Activated CD4-positive, alpha-beta T cell treated with anti-CD3 and anti-CD28 coated beads, Interleukin-2, amount 50 U/mL, for 1 hour (primary cell): ENCODE measurements at regions not wholly inside any gene's neighbourhood (a gene's known extent, or its start where the extent isn't known, plus 50 kb on each side); places are given as distances from the start of the nearest gene placed in this dataset.
"Not testable (repeated sequence)": the region's sequence is repeated elsewhere in the genome, so short reads cannot be mapped to it uniquely, and the experiment has no call there.

ENCODE experiments used
- DNase-seq: peaks from one replicate; pipeline ENCODE4 v3.0.0-alpha.2; 2020

DNA sequence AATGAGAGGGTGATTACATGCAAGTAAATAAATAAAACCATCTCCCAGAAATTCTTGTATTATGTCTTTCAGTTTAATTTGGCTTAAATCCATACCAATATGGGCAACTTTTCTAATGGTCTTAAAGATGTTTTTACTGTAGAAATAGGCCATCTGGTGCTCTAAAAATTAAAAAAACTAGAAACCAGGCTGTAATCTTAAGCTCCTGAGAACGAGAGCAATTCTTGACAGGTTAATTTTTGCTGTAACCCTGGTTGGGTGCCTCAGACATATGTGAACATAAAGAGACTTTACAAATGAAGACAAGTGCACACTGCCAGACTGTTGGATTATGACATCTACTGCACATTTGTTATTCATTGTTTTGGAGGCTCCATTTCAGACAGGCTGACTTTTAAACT, 246.8 kb upstream of the DAB2 start:
- no peak for DNase-seq

DNA sequence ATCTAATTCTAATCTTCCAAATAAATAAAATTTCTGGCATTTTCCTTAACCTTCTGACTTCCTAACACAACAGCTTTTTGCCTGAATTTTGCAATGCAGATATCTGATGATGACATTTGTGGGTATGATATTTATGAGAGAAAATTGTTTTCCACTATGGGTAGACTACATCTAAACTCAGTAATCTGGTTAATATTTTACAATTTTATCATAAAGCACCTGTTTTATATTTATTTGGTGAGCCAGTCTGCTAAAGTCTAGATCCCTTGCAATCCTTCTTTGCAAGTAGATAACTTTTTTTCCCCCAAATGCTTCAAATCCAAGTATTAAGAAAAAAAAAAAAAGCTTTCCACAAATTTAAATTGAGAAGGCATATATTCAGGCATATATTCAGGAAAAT, 246.2 kb upstream of the DAB2 start:
- DNase-seq = no peak

GRCh38 chr5:39670391-39670790, 245.6 kb upstream of the DAB2 start:
- no peak for DNase-seq

DNA sequence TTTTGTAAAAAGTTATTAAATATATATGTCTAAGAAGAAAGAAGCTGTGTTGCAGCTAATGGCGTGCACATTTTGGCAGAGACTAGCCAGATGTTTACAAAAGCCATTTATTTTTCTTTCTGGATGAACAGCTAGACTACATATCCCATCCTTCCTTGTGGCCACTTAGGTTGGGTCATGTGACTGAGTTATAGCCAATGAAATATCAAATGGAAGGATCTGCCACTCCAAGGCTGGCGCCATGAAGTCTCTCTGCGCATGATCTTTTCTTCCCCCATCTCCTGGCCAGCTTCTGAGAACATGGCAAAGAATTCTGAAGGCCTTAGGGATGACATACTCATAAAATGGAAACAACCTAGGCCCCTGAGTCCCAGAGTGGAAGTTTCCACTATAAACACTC, 244.2 kb upstream of the DAB2 start:
- no peak for DNase-seq

DNA sequence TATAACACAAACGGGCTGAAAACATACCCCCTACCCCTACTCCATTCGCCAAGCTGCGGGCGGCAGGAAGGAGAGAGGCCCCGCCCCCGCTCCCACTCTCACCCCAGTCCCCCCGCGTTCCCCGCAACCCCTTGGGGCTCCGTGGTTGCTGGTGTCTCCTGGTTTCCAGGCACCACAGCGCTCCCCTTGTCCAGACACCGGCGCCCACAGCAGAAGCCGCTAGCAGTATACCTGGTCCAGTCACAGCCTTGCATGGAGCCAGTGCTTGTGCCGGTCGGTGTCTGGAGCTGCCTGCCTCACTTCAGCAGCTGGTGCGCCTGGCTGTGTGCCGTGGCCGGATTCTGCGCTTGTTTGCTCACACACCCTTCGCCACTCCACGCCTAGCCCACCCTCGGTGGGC, 240.5 kb upstream of the DAB2 start:
- no peak for DNase-seq

- no peak for DNase-seq
Observed at GRCh38 chr5:39662945-39663344, 238.2 kb upstream of the DAB2 start.

GRCh38 chr5:39661026-39661779, 236.4 kb upstream of the DAB2 start:
- DNase-seq = no peak

GRCh38 chr5:39660020-39660419, 235.2 kb upstream of the DAB2 start:
- no peak for DNase-seq

DNA sequence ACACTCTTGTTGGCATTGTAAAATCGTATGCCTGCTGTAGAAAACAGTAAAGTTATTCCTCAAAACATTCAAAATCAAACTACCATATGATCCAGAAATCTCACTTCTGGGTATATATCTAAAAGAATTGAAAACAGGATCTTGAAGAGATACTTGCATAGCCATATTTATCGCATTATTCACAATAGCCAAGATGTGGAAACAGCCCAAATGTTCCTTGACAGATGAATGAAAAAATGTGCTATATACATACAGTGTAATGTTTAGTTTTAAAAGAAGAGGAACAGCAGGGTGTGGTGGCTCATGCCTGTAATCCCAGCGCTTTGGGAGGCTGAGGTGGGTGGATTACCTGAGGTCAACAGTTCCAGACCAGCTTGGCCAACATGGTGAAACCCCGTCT, 234.1 kb upstream of the DAB2 start:
- no peak for DNase-seq

DNA sequence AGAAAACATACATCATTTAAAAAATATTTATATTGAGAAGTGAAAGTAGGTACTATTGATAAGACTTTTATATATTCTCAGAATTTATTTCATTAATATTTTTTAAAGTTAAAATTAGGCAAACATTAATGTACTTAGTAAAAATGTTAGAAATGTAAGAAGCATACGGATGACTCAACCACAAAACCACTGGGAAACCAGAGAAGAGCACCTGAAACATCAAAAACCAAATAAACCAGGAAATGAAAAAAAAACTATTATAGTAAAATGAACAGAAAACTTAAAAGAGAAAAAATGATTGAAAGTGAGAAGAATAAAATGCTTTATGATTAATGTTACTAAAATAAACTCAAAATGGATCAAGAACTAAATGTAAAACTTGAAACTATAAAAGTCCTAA, 233.2 kb upstream of the DAB2 start:
- no peak for DNase-seq

DNA sequence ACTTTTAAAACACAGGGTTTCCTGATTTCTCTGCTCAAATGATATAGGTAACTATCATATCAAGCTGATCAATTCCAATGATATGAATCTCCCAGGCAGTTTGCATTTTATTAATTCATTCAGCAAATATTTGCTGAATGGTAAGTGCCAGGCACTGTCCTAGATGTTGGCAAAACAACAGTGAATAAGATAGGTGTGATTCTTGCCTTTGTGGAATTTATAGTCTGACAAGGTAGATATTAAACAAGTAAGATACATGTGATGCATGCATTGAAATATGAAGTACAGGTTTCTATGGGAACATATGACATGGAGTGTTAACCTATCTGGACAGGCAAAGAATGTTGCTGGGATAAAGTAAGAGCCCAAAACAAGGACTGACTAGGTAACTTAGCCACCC, 231.8 kb upstream of the DAB2 start:
- DNase-seq = no peak

GRCh38 chr5:39654715-39655114, 229.9 kb upstream of the DAB2 start:
- DNase-seq = no peak

GRCh38 chr5:39652481-39652880, 227.7 kb upstream of the DAB2 start:
- not testable (repeated sequence) for DNase-seq

- DNase-seq = no peak
Observed at GRCh38 chr5:39652036-39652435, 227.3 kb upstream of the DAB2 start.

DNA sequence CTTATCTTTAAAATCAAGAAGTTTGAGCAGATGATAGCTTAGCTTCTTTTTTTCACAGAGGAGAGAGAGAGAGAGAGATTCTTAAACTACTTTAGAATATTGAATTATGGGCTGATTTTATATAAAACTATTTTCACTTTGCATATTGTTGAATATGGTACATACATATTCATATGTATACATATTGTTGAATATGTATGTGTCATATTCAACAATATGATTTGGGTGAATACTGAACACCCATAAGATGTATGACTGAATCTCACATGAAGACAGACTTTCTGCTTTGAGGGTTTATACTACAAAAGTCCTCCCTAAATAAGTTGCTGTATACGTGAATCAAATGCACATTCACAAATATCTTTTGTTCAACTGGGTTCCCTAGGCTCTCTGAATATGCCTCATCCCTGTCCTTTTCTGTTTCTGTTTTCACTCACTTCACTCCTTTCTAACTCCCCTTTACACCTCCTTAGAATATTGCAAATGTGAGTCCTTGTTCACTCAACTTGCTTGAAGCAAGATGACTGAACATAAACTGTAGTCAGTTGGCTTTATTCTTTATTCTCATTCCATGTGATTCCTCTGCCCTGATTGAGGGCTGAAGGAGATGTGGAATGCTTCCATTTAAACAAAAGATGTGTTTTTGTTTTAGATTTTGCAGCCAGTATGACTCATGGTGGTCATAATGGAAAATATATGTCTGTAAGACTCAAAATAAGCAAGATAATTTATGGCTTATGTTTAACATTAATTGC, 225.4 kb upstream of the DAB2 start:
- DNase-seq = no peak

DNA sequence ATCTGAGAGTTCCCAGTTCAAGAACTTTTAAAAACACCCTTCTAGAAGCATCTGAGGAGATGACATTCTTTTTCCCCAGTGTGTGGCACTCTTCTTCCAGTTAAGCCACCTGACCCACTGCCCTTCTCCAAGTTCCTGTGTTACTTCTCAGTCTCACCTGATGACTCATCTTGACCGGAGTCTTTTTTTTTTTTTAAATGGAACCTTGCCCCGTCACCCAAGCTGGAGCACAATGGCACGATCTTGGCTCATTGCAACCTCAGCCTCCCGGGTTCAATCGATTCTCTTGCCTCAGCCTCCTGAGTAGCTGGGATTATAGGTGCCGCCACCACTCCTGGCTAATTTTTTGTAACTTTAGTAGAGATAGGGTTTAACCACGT, 224.1 kb upstream of the DAB2 start:
- no peak for DNase-seq

GRCh38 chr5:39648085-39648847, 223.5 kb upstream of the DAB2 start:
- no peak for DNase-seq

DNA sequence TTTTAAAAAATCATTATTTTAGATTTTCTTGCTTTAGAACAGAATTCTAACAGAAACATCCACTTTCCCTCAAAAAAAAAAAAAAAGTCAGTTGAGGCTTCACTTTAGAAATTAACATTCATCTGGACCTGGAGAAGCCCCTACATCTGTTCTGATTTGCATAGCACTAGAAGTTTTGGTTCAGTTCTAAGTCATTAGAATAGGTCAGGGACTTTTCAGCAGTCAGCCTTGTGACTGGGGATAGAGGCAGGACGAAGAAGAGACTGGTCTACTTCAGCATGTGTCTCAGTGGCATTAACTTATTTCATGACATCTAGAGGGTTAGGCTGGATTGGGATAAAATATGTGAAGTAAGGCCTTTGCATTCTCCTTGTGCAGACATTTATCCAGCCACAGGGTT, 215.8 kb upstream of the DAB2 start:
- no peak for DNase-seq

- no peak for DNase-seq
Observed at GRCh38 chr5:39639618-39640089, 214.9 kb upstream of the DAB2 start.

GRCh38 chr5:39638813-39639212, 214.0 kb upstream of the DAB2 start:
- no peak for DNase-seq

- no peak for DNase-seq
Observed at GRCh38 chr5:39633057-39633456, 208.3 kb upstream of the DAB2 start.

GRCh38 chr5:39631958-39632357, 207.2 kb upstream of the DAB2 start:
- no peak for DNase-seq

DNA sequence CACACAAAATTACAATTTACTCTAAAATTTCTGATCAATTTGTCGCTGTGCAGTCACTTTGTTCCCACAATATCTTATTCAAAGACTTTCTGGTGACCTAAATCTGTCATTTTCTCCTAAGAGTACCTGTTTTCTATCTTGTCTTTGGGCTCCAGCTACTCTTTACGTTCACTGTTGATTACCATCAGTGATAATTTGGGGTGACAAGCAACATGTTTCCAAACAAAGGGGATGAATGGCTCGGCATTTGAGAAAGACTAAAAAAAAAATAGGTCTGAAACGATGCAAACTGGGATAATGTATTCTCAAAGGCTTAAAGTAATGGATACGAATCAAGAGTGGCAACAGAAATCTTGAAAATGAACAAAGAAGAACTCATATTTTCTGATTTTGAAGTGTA, 205.2 kb upstream of the DAB2 start:
- no peak for DNase-seq

- no peak for DNase-seq
Observed at GRCh38 chr5:39628348-39628747, 203.6 kb upstream of the DAB2 start.
